Central memory CD4-positive, alpha-beta T cell (primary cell): ENCODE measurements at regions not wholly inside any gene's neighbourhood (a gene's known extent, or its start where the extent isn't known, plus 50 kb on each side); places are given as distances from the start of the nearest gene placed in this dataset.

Experiments
- DNase-seq: peaks from one replicate; pipeline ENCODE4 v3.0.0; 2022

DNA sequence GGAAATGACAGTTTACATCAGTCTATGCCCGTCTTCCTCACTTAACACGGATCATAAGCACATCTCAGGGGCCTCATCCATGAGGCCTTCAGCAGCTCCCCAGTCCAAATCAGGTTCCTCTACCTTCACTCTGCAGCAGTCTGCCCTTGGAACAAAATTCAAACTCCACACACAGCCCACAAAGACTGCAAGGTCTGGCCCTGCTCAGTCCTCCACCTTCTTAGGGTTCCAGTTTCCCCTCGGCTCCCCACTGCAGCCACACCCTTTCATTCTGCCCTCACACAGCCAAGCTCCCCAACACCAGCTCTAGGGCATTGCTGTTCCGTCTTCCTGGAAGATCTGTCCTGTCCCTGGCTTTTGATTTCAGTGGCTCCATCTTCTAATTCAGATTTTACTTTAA, 95.2 kb upstream of the IQSEC1 start:
- DNase-seq, result no peak

DNA sequence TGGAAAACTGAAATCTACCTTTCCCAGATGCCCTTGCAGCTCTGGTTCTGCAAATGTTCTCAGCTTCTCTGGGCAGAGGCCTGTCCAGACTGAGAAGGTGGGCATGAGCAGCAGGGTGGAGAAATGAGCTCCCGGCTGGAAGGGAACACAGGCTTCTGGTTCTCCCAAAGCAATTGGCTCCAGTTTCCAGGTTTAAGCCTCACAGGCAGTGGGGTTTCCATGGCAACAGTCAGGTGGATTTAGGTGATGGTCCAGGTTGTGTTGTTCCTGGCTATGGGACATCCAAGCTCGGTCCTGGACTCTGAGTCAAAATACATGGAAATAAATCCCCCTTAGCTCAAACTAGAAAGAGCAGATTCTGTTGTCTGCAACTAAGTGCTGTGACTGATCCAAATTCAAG, 94.6 kb upstream of the IQSEC1 start:
- no peak for DNase-seq

DNA sequence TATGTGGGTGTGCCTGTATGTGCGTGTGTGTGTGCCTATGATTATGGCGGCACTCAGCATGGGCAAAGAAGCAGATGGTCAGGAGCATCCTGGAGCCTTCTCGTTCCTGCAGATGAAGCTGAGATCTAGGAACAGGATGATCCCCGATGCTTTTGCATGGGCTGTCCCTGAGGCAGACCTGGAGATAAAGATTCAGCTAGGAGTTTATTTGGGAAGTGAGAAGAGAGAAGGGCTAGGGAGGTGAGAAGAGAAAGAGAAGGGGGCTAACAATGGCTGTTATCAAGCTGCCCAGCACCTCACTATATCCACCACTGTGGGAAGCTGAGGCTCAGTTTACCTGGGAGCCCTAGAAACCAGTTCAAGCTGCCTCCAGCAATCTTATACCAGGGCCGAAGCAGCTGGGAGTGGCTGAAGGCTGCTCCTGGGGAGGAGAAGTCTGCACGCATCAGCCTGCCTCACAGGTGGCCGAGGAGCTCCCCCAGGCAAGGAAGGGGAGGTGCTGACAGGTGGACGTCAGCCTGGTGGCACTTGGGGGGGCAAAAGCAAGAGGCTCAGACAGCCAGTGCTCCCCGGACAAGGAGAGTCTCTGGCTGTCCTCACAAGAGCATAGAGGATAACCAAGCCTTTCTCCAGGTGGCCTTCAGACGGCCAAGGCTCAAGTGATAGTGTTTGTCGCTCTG, 94.0 kb upstream of the IQSEC1 start:
- no peak for DNase-seq

DNA sequence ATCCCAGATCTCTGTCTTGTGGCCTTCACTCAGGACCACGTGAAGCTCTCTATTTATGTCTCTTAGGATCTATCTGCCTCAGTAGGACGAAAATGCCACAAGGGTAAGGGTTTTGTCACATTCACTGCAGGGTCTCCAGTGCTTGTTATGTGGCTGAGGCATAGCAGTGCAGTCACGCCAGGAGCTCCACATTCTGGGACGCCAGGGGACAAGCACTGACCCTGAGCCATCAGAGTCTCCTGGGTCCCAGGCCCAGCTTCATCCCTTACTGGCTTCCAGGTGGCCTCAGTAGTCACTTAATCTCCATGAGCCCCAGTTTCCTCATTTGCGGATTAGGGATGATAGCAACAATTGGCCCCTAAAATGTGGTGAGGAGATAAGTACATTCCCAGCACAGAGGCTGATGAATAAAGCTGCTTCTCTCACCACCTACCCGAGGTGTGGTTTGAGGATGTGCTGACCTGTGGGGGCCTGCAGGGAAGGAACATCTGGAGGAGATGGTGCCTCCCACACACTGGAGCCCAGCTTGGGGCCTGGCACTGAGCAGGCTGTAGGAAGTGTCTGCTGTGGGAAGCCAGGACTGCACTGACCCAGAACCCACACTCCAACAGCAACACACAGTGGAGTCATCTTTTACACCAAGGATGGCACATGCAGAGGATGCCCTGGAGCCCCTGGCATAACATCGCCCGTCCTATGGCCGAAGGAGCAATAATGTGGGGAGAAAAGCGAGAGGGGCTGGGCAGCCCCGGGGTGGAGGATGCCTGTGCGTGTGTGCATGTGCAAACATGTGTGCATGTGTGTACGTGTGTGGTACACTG, 93.2 kb upstream of the IQSEC1 start:
- no peak for DNase-seq

DNA sequence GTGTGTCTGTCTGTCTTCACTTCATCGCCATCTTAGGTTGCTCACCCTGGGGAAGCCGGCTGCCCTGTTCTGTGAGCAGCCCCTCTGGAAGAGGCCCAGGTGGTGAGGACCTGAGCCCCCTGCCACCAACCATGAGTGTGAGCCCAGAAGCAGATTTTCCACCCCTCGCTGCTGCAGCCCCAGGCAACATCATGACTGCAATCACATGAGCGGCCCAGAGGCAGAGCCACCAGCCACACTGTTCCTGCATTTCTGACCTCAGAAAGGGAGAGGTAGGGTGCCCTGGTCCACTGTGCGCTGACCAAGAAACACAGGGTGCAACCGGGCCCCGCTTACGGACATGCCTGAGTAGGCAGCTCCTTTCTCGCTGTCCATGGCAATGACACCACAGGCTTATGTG, 92.3 kb upstream of the IQSEC1 start:
- DNase-seq, result no peak

DNA sequence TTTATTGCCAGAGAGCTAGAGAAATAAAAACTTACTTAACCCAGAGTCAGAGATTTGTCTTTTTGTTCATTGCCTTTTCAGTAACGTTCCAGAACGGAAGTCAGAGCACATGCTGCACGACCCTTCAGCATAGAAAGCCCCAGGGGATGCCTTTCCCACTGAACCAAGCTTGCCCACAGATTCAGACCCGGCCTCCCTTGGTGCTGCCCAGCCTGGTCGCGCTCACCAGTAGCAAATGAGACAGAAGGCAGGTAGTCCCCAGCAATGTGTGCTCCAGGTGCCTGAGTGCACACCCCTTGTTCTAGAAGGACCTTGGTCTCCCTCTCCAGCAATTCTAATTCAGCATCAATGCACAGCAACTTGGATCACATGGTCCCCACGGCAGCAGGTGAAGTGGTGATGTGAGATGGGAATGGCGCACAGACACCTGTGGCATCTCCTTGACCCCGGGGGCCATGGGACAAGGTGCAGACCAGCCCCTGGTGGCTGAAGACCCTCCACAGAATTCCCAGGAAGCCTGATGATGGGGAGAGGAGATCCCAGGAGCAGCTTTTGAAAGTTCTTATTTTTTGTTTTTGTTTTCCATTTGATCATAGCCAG, 91.8 kb upstream of the IQSEC1 start:
- no peak for DNase-seq

DNA sequence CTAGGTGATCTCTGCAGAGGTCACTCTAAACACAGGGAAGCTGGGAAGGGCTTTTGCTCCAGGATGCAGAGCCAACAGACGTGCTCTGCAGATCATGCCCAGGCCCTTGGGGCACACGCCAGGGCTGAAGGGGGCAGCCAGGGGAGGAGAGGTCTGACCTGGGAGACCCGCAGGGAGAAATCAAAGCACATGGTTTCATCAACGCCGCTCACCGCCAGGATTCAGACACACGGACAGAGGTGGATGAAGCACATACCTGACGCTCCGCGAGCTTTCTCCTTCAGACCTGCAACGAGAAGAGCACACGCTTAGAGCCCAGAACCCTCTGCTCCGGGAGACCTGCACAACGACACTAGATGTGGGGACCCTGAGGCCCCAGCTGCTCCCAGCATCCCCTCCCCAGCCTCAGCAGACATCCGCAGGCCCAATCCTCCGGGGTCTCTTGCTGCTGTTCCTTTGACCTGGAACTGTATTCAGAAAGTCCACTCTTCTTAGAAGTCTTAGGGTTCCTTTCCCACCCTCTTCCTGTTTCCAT, 90.7 kb upstream of the IQSEC1 start:
- DNase-seq, result no peak

DNA sequence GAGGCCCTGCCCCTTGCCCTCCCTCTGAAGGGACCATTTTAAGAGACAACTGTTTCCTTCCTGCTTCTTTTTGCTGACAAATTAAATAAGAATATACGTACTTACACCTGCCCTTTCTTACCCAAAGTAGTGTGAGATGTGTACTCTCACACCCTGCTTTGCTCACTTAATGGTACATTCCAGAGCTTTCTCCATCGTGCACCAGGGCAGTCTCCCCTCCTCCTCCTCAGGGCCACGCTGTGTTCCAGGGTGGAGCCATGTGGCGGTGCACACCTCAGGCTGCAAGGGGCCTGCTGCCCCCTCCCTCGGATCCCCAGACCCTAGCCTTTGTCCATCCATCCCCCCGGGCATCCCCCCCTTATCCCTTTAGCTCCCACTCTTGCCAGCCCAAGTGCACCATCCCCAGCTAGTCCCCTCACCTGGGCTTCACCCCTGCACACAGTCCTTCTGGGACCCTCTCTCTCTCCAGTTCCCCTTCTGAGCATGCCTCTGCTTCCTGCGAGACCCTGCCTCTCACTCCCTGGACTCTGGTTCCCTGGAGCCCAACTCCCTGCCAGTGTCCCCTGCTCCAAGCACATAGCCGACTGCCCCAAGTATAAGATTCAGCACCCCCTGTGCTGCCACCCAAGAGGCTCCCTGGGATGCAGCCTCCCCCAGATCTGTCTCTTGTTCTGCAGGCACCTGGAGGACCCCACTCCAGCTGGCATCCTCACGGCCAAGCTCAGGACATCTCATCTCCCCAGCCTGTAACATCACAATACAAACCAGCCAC, 89.5 kb upstream of the IQSEC1 start:
- DNase-seq, result no peak

DNA sequence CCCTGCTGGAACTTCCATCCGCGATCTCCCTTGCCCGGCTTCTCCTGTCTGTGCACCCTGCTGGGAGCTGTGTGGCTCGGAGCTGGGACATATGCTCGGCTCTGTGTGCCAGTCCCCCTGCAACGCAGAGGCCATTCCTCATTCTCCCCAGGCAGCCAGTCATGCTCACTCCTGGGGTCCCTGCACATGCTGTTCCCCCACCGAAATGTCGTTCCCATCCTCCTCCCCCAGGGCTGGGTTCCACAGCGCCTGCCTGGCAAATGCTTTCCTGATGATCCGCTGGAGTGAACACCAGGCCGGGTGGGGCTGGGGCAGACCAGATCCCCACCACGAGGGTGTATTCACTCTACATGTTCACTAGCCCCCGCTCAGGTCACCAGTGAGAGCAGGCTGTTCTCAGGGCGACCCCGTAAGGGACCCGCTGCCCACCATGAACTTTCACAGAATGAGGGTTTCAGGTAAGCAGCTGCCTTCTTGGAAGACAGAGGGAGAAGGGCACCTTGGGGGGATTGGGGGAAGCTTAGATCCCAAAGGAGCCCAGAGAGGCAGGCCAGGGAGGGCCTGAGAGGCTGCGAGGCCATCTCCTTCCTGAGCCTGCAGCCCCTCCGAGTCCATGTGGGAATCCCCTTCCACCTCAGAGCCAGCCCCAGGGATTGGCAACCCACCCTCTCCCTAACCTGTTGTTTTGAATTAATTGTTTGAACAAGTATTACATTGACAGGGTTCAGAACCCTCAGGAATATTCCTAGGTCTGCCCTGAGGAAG, 88.7 kb upstream of the IQSEC1 start:
- DNase-seq, result no peak

DNA sequence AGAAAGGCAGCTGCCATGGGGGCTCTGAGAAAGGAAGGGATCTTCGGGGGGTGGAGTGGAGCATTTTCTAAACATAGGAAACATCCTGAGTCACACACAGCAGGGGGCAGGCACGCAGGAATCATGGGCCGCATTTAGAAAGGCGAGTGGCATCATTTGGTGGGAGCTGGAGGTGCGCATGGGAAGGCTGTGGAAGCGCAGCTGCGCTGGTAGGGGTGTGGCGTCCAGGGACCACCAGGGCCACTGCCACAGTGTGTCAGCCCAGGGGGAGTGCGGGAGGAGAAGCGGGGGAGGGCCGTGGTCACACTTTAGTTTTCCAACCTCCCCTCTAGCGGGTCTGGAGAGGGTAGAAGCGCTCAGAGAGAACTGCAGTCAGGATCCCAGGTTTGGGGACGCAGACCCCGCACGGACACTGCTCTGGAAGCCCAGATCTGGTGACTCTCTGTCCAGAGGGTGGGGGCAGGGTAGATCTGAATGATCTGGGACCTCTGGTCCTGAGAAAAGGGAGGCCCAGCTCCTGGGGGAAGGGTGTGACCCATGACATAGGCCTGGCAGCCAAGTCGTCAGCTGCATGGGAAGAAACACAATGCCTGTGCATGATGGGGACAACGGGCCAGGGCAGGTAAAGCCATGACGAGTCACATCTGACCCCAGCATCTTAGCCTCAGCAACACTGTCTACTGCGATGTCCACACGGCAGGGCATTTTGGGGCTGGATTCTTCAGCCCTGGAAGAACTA, 88.0 kb upstream of the IQSEC1 start:
- DNase-seq, result no peak

DNA sequence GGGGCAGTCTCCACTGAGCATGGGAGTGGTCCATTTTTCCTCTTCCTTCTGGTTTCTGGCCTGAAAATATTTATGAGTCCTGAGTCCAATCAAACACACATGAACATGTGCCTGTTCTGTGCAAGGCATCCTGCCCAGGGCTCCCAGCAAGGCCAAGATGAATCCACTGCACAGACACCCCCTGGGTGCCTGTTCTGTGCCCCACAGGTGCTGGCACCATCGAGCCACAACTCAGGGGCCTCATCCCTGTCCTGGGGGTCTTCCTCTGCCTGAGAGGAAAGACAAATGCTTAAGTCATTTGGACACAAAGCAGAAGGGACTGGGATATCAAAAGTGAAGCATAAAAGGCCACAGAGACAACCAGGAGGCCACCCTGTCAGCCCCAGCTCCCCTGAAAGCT, 87.4 kb upstream of the IQSEC1 start:
- DNase-seq, result no peak

DNA sequence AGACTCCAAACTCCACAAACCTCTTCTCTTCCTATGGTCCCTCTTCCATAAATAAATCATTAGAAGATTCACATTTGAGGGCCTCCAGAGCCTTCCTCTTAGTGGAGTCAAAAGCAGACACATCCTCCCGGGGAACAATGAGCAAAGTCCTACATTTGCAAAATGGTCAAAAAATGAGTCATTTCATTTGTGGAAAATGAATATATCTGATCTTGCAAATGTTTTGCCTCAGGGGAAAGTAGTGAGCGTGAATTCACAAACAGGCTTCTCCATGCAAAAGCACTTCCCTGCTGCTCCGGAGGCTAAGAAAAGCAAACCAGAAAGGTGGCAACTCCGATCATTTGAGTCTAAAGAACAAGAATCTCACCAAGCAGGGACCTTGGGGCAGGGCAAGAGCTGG, 86.7 kb upstream of the IQSEC1 start:
- no peak for DNase-seq

DNA sequence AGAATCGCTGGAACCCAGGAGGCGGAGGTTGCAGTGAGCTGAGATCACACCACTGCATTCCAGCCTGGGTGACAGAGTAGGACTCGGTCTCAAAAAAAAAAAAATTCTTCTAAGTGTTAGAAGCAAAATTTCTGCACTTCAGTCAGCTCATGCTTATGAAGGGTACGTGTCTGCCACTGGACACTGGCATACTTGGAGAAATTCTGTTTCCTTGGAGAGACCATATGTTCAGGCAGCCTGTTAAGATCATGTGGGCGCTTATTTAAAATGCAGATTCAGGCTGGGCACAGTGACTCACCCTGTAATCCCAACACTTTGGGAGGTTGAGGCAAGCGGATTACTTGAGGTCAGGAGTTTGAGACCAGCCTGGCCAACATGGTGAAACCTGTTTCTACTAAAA, 85.6 kb upstream of the IQSEC1 start:
- no peak for DNase-seq

DNA sequence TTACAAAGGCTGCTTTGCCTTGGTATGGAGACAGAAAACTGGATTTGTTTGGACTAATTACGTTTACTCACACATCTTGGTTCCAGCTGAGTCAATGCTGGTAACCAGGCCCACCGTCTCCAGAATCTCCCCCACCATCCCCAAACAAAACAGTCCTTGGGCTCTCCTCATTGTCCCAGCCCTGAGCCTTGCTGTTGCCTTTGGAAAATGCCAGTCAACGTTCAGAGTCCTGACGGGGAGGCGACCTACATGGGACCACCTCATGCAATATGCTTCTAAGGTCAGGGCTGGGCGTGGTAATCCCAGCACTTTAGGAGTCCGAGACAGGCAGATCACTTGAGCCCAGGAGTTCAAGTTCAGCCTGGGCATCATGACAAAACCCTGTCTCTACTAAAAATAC, 85.2 kb upstream of the IQSEC1 start:
- no peak for DNase-seq

DNA sequence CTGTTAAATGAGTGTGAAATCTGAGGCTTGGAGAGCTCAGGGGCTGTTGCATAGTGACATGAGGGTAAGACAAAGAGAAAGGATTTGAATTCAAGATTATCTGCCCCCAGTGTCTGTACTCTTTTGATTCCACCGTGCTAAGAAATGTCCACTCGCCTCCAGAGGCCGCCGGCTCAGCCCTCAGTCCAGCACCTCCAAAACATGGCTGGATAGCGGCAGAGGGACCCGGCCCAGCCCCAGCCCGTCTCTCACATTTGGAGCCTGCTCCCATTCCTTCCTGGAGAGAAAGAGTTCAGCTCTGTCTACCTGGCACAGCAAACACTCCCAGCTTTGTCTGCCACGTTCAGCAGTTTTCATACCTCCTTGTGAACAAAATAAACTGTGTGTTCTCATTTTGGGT, 84.8 kb upstream of the IQSEC1 start:
- DNase-seq, result no peak

DNA sequence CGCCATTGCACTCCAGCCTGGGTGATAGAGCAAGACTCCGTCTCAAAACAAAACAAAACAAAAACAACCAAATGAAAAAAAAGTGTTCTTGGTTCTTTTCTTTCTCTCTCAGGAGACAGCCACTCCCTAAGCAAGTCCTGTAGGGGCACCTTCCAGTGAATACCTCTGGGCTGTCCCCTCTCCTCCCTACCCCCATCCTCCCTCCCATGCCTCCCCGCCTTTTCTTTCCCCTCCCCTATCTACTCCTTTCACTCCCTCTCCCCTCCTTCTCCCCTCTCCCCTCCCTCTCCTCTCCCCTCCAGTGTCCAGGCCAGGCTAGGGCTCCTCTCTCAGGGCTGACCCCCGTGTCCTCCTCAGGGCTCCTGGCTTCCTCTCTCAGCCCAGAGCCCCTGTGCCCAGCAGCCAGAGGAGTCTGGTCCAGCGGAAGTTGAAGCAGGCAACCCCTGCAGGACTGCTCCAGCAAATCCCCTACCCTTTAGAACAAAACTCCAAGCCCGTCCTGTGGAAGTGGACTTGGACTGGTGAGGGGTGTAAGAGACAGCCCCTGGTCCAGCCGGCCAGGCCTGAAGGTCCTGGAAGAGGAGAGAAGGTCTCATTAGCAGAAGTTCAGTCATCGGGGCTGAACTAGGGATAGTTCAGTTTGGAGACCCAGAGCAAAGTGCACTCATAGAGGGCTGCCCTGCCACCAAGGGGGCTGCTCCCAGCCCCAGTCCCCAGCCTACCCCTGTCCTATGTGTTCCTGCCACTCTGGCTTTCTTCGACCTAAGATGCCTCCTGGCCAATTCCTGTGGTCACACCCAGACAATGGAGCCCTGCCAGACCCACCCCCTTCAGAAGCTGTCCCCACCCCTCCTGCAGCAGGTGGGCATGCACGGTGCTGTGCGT, 79.8 kb upstream of the IQSEC1 start:
- DNase-seq, result no peak

DNA sequence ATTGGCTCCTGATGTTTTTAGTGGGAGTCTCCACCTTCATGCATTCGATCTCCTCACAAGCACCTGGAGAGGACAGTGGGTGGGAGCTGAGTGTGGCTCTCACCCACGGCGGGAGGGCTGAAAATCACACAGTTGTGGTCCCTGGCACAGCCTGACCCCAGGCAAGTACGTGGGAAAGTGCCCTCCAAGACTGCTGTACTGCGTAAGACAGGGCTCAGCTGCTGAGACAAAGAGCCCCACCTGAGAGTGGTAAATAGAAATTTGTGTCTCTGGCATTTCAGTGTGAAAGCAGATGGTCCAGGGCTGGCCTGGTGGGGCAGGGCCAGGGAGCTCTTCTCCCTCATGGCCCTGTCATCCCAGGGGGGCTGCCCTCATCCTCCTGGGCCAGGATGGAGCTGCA, 77.4 kb upstream of the IQSEC1 start:
- no peak for DNase-seq

DNA sequence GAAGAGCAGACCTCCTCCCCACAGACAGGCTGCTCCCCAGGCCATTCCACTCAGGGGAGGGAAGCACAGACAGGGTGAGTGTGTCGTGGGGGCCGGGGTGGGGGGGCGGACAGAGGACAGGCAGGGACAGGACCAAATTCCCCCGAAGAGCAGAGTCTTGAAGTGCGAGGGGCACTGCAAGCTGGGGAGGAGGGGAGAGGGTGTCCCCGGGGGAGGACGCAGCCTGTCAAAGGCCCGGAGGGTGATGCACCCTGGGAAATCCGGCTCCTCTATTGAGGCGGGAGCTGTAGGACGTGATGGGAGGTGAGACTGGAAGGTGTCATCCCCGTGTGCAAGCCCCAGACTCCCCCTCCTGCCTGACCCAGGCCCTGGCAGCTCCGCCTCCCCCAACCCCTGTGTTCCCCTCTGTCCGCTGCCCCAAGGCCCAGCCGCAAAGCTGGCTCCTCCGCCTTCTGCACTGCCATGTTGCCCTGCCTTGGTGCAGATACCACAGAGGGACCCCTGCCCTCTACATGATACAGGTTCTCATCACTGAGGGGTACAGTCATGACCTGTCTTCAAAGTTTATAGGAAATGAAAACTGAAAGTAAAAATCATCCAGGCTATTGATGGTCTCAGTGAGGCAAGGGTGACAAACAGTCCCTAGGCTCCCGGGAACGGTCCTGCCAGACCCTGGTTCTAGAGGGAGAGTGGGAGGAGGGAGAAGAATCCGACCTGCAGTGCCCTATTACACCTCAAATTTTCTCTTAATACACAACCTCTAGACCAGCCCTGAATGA, 76.3 kb upstream of the IQSEC1 start:
- DNase-seq, result no peak

DNA sequence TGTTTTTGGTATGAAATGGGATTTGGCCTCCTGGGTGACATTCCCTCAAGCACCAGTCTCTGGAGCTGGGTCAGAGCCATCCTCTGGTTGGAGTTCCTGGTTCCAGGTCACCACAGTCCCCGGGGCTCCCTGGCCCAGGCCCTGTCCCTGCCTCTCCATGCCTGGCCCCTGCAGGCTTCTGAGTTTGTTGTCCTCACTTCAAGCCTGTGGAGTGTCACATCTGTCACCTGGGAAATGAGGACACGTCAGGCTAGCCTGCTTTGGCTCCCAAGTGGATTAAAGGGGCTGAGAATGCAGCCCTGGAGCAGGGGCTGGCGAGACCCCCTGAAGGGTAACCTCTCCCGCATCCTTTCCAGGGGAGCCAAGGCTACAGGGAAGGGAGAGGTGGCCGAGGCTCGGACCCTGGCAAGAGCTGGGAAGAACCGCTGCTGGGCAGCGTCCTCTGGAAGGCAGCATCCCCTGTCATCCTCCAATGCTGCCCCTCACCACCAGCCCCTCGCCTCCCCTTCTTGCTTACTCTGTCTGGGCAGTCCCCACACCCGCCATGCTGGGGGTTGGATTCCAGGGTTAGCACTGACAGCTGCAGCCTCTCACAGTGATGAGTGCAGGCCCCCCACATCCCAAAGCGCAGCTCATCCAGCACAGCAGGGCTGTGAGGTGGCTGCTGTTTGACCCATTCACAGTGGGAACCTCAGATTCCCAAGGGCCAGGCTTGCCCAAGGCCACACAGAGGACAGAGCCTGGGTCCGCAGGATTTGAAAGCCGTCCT, 75.5 kb upstream of the IQSEC1 start:
- no peak for DNase-seq
